Fibroblast of lung (primary cell): ENCODE measurements at regions not wholly inside any gene's neighbourhood (a gene's known extent, or its start where the extent isn't known, plus 50 kb on each side); places are given as distances from the start of the nearest gene placed in this dataset.

ENCODE experiments used
- DNase-seq, 2 donors: peaks; one replicate each; pipeline versions ENCODE4 v3.0.0 to v3.0.0-alpha.2; 2010; ENCODE audit warnings: low read depth in 2 of 2
- H2AFZ ChIP-seq: 2 replicates; pipeline ENCODE4 v1.5.1; 2012; ENCODE audit warnings: low read length, control low read depth, inconsistent platforms
- H3K27ac ChIP-seq: 2 replicates; pipeline ENCODE4 v1.5.1; 2011; ENCODE audit warnings: low read length, control low read depth; ENCODE audit not compliant: insufficient read depth
- H3K27me3 ChIP-seq: 2 replicates; pipeline ENCODE4 v1.5.1; 2011; ENCODE audit warnings: mild to moderate bottlenecking, low read length; ENCODE audit not compliant: control insufficient read depth, insufficient read depth
- H3K36me3 ChIP-seq: 2 replicates; pipeline ENCODE4 v1.5.1; 2011; ENCODE audit warnings: low read length; ENCODE audit not compliant: control insufficient read depth, insufficient read depth
- H3K4me1 ChIP-seq: 2 replicates; pipeline ENCODE4 v1.5.1; 2011; ENCODE audit warnings: low read length; ENCODE audit not compliant: control insufficient read depth, insufficient read depth; ENCODE audit errors: extremely low read depth
- H3K4me2 ChIP-seq: 2 replicates; pipeline ENCODE4 v1.5.1; 2011; ENCODE audit warnings: low read length, control low read depth; ENCODE audit not compliant: insufficient read depth; ENCODE audit errors: extremely low read depth
- H3K4me3 ChIP-seq, 4 experiments: fragments of 200-600 bp in 1 of 4; sonication (generic) in 1 of 4; replicated peaks in 1 of 4; 2 replicates each; pipeline ENCODE4 v1.5.1; 2011 to 2016; ENCODE audit warnings: low read length in 4 of 4, low read depth in 3 of 4, mild to moderate bottlenecking in 3 of 4, control low read depth in 2 of 4, inconsistent platforms in 1 of 4, mixed read lengths in 1 of 4; ENCODE audit not compliant: insufficient read depth in 1 of 4; ENCODE audit errors: control extremely low read depth in 1 of 4
- H3K79me2 ChIP-seq: 2 replicates; pipeline ENCODE4 v1.5.1; 2012; ENCODE audit warnings: mild to moderate bottlenecking, low read length, inconsistent platforms; ENCODE audit not compliant: control insufficient read depth, insufficient read depth
- H3K9ac ChIP-seq: 2 replicates; pipeline ENCODE4 v1.5.1; 2011; ENCODE audit warnings: mild to moderate bottlenecking, low read length, control low read depth; ENCODE audit not compliant: insufficient read depth
- H3K9me3 ChIP-seq: 2 replicates; pipeline ENCODE4 v1.5.1; 2012; ENCODE audit warnings: low read depth, low read length; ENCODE audit not compliant: control insufficient read depth, insufficient read depth
- H4K20me1 ChIP-seq: 2 replicates; pipeline ENCODE4 v1.5.1; 2011; ENCODE audit warnings: low read length; ENCODE audit not compliant: control insufficient read depth, insufficient read depth; ENCODE audit errors: extremely low read depth
- EZH2 ChIP-seq: IDR thresholded peaks from 2 replicates; pipeline ENCODE4 v1.5.1; 2012; ENCODE audit warnings: low read length, control low read depth, mild to moderate bottlenecking; ENCODE audit errors: missing control alignments
- TF ChIP-seq, protein P1 (sequence below), 2 donors: IDR thresholded peaks in 1 of 2; conservative IDR thresholded peaks in 1 of 2; 1 replicate in 1 of 2; 2 replicates in 1 of 2; pipeline ENCODE4 v1.5.1; 2011 to 2012; ENCODE audit warnings: low read length in 2 of 2, control low read depth in 1 of 2, inconsistent platforms in 1 of 2, low read depth in 1 of 2, mild to moderate bottlenecking in 1 of 2

DNA sequence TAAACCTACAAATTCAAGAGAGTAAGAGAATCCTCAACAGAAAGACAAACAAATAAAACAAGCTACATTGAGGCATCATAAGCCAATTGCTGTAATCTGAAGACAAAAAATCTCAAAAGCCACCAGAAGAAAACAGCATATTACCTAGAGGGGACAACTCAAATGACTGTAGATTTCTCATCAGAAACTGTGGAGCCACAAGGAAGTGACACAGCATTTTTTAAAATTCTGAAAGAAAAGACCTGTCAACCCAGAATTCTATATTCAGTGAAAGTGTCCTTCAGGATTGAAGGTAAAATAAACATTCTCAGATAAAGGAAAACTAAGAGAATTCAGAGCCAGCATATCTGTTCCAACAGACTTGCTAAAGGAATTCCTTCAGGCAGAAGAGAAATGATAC is 147.8 kb upstream of the DHRS4 start:
- DNase-seq, result no peak
- no peaks in the 10 kb centered on the region for H3K27me3 ChIP-seq
- H3K36me3 ChIP-seq, result no peaks in the 10 kb centered on the region
- no peaks in the 10 kb centered on the region for H3K4me1 ChIP-seq
- no peak overlapping the region for H3K9ac ChIP-seq
- H3K27ac ChIP-seq, result no peak overlapping the region
- H3K4me2 ChIP-seq, result no peak overlapping the region
- H4K20me1 ChIP-seq, result no peaks in the 10 kb centered on the region
- no peaks in the 10 kb centered on the region for H3K9me3 ChIP-seq
- TF ChIP-seq EZH2, result no peak
- TF ChIP-seq, protein P1, sequence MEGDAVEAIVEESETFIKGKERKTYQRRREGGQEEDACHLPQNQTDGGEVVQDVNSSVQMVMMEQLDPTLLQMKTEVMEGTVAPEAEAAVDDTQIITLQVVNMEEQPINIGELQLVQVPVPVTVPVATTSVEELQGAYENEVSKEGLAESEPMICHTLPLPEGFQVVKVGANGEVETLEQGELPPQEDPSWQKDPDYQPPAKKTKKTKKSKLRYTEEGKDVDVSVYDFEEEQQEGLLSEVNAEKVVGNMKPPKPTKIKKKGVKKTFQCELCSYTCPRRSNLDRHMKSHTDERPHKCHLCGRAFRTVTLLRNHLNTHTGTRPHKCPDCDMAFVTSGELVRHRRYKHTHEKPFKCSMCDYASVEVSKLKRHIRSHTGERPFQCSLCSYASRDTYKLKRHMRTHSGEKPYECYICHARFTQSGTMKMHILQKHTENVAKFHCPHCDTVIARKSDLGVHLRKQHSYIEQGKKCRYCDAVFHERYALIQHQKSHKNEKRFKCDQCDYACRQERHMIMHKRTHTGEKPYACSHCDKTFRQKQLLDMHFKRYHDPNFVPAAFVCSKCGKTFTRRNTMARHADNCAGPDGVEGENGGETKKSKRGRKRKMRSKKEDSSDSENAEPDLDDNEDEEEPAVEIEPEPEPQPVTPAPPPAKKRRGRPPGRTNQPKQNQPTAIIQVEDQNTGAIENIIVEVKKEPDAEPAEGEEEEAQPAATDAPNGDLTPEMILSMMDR (conservative IDR thresholded peaks at IDR 0.05 in 1 of 2, IDR thresholded peaks at IDR 0.05 in 1 of 2; ENCODE audit: low read depth in 1 of 2, low read length in 2 of 2), result no peak
- H2AFZ ChIP-seq, result no peak overlapping the region
- no peak overlapping the region for H3K4me3 ChIP-seq
- no peaks in the 10 kb centered on the region for H3K79me2 ChIP-seq

DNA sequence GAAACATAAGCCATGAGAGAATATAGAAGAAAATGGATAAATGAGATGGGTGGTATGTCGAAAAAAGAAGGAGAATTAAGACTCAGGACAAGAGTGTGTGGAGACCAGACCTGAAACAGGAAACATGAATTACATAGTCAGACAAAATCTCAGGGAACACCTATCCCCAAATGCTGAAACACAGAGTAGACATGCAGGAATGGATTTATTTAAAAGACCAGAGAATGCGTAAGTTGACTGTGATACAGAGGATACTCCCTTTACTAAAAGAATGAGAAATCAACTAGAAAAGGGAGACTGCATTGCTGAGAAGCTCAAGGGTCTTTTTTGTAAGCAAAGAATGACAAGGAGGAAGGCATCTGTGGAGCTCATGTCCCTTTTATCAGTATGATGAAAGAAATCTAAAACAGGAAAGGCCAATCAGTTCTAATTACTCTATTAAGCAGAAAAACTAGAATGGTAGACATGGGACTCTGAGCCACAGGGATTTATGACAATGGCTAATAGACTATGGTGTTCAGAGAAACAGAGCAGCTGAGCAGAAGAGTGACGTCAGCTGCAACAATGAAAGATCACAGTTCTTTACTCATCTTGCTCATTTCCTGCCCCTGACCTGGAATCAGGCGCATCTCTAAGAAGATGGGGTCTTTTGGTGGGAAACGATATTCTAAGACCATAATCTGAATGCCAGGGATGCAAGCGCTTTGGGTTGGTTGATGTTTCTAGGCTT is 138.9 kb upstream of the DHRS4 start:
- Histone ChIP-seq H3K9me3 (no peaks in the 10 kb centered on the region), H3K4me2 (no peak overlapping the region), H3K79me2 (no peaks in the 10 kb centered on the region), H3K27ac (no peak overlapping the region), H3K4me1 (no peaks in the 10 kb centered on the region), H3K9ac (no peak overlapping the region), H3K27me3 (no peaks in the 10 kb centered on the region), H3K36me3 (no peaks in the 10 kb centered on the region), H4K20me1 (no peaks in the 10 kb centered on the region), H2AFZ (no peak overlapping the region), H3K4me3 (no peak overlapping the region)
- TF ChIP-seq, protein P1 (conservative IDR thresholded peaks at IDR 0.05 in 1 of 2, IDR thresholded peaks at IDR 0.05 in 1 of 2; ENCODE audit: low read depth in 1 of 2, low read length in 2 of 2), result no peak
- DNase-seq, result no peak

DNA sequence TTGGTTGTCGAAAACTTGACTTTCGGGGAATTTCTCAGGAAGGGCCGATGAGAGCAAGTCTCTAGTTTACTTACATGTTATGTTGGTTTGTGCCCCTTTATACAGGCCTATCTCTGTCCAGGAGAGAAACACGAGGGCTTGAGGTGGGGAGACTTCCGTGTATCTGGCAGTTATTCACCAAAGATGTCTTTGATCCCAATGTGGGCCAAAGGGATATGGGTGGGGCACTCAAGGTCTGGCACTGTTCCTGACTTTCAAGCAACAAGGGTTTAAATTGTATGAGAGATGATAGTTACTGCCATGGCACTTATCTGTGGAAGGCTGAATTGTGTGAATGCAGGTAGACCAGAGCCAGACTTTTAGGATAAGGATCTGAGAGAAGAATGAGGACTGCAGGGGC is 137.2 kb upstream of the DHRS4 start:
- Histone ChIP-seq H3K4me1 (no peaks in the 10 kb centered on the region), H3K79me2 (no peaks in the 10 kb centered on the region), H3K9me3 (no peaks in the 10 kb centered on the region), H3K36me3 (no peaks in the 10 kb centered on the region), H4K20me1 (no peaks in the 10 kb centered on the region), H3K9ac (no peak overlapping the region), H3K27ac (no peak overlapping the region), H3K4me2 (no peak overlapping the region), H2AFZ (no peak overlapping the region), H3K4me3 (no peak overlapping the region), H3K27me3 (no peaks in the 10 kb centered on the region)
- DNase-seq, result no peak
- TF ChIP-seq, protein P1 (conservative IDR thresholded peaks at IDR 0.05 in 1 of 2, IDR thresholded peaks at IDR 0.05 in 1 of 2; ENCODE audit: low read depth in 1 of 2, low read length in 2 of 2), result no peak
- TF ChIP-seq EZH2, result no peak
